Naive B cell (primary cell): ENCODE measurements at regions not wholly inside any gene's neighbourhood (a gene's known extent, or its start where the extent isn't known, plus 50 kb on each side); places are given as distances from the start of the nearest gene placed in this dataset.

ENCODE experiments used
- ATAC-seq, 2 donors: fragments of 150-1000 bp; cut with Tn5 transposase; 2 replicates each; pipeline ENCODE4 v1.10.0; 2021; ENCODE audit warnings: low read depth in 2 of 2, mild to moderate bottlenecking in 2 of 2, moderate library complexity in 2 of 2
- DNase-seq: peaks from one replicate; pipeline ENCODE4 v3.0.0; 2022
- H3K27ac Mint-ChIP-seq, 6 donors: one replicate each; pipeline ENCODE4 v1.8.0; 2020 to 2022; ENCODE audit warnings: mild to moderate bottlenecking in 6 of 6, mixed read lengths in 6 of 6, moderate library complexity in 5 of 6, inconsistent platforms in 2 of 6
- H3K27me3 Mint-ChIP-seq, 3 donors: one replicate each; pipeline ENCODE4 v1.8.0; 2021 to 2022; ENCODE audit warnings: mixed read lengths in 3 of 3, mild to moderate bottlenecking in 1 of 3
- H3K36me3 Mint-ChIP-seq, 2 donors: one replicate each; pipeline ENCODE4 v1.8.0; 2020 to 2022; ENCODE audit warnings: mixed read lengths in 2 of 2, inconsistent platforms in 1 of 2, mild to moderate bottlenecking in 1 of 2
- H3K4me1 Mint-ChIP-seq, 3 donors: one replicate each; pipeline ENCODE4 v1.8.0; 2020 to 2022; ENCODE audit warnings: mixed read lengths in 3 of 3, inconsistent platforms in 1 of 3, mild to moderate bottlenecking in 1 of 3, moderate library complexity in 1 of 3
- H3K4me3 Mint-ChIP-seq, 8 donors: one replicate each; pipeline ENCODE4 v1.8.0; 2020 to 2022; ENCODE audit warnings: mild to moderate bottlenecking in 8 of 8, mixed read lengths in 8 of 8, moderate library complexity in 8 of 8, inconsistent platforms in 2 of 8
- H3K9me3 Mint-ChIP-seq, 7 donors: one replicate each; pipeline ENCODE4 v1.8.0; 2020 to 2022; ENCODE audit warnings: mixed read lengths in 7 of 7, mild to moderate bottlenecking in 5 of 7, inconsistent platforms in 2 of 7, moderate library complexity in 1 of 7

GRCh38 chr18:28854964-28855363 is 678.0 kb upstream of the CDH2 start:
- H3K27ac Mint-ChIP-seq: no peak overlapping the region
- no peaks in the 10 kb centered on the region for H3K27me3 Mint-ChIP-seq
- DNase-seq (no peak), ATAC-seq (no peak)
- H3K4me3 Mint-ChIP-seq: no peak overlapping the region
- H3K4me1 Mint-ChIP-seq: no peaks in the 10 kb centered on the region
- H3K36me3 Mint-ChIP-seq: no peaks in the 10 kb centered on the region
- H3K9me3 Mint-ChIP-seq: peaks cover 0 to 9% (median under 1%) of the 10 kb centered on the region in 7 donors

- H3K9me3 Mint-ChIP-seq: peaks cover 0 to 13% (median 4%) of the 10 kb centered on the region in 7 donors
- H3K27ac Mint-ChIP-seq: no peak overlapping the region
- no peak overlapping the region for H3K4me3 Mint-ChIP-seq
- no peaks in the 10 kb centered on the region for H3K36me3 Mint-ChIP-seq
- no peak for DNase-seq
- no peaks in the 10 kb centered on the region for H3K4me1 Mint-ChIP-seq
- no peak for ATAC-seq
- H3K27me3 Mint-ChIP-seq: no peaks in the 10 kb centered on the region
These were observed 670.0 kb upstream of the CDH2 start for GRCh38 chr18:28846958-28847357.

- DNase-seq: no peak
- no peak for ATAC-seq
- H3K27ac Mint-ChIP-seq: no peak overlapping the region
- no peaks in the 10 kb centered on the region for H3K36me3 Mint-ChIP-seq
- H3K4me3 Mint-ChIP-seq: no peak overlapping the region
- H3K9me3 Mint-ChIP-seq: peaks cover 0 to 5% (median 2%) of the 10 kb centered on the region in 7 donors
- no peaks in the 10 kb centered on the region for H3K27me3 Mint-ChIP-seq
- H3K4me1 Mint-ChIP-seq: no peaks in the 10 kb centered on the region
These were observed 660.2 kb upstream of the CDH2 start for GRCh38 chr18:28837100-28837499.

GRCh38 chr18:28834889-28835288 is 658.0 kb upstream of the CDH2 start:
- Mint-ChIP-seq H3K4me3 (no peak overlapping the region), H3K27me3 (no peaks in the 10 kb centered on the region), H3K4me1 (no peaks in the 10 kb centered on the region), H3K9me3 (peaks cover 0 to 5% (median 2%) of the 10 kb centered on the region in 7 donors), H3K27ac (no peak overlapping the region), H3K36me3 (no peaks in the 10 kb centered on the region)
- ATAC-seq (no peak), DNase-seq (no peak)

GRCh38 chr18:28831908-28832307 is 655.0 kb upstream of the CDH2 start:
- H3K27ac Mint-ChIP-seq: no peak overlapping the region
- no peak for DNase-seq
- H3K9me3 Mint-ChIP-seq: peaks cover 0 to 4% (median 0%) of the 10 kb centered on the region in 7 donors
- H3K36me3 Mint-ChIP-seq: no peaks in the 10 kb centered on the region
- no peaks in the 10 kb centered on the region for H3K27me3 Mint-ChIP-seq
- no peak for ATAC-seq
- no peak overlapping the region for H3K4me3 Mint-ChIP-seq
- no peaks in the 10 kb centered on the region for H3K4me1 Mint-ChIP-seq

GRCh38 chr18:28831476-28831875 is 654.5 kb upstream of the CDH2 start:
- H3K4me3 Mint-ChIP-seq: no peak overlapping the region
- H3K27ac Mint-ChIP-seq: no peak overlapping the region
- no peaks in the 10 kb centered on the region for H3K4me1 Mint-ChIP-seq
- no peaks in the 10 kb centered on the region for H3K36me3 Mint-ChIP-seq
- H3K9me3 Mint-ChIP-seq: peaks cover 0 to 4% (median 0%) of the 10 kb centered on the region in 7 donors
- ATAC-seq (no peak), DNase-seq (no peak)
- no peaks in the 10 kb centered on the region for H3K27me3 Mint-ChIP-seq

DNA sequence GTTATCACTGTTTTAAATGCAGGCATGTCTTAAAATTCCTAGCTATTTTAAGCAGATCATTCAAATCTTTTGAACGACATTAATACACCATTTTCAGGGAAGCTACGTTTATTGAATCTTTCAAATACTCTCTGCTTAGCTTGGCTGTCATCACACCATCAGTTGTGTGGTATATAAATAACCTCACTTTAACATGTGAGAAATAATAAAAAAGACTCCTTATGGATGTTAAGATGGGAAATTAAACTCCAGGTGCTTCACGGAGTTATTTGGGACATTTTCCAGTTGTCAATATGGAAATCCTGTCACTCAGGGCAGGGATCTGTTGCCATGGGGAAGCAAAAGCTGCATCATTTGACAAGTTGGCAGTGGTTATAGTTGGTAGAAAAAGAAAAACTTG is 649.2 kb upstream of the CDH2 start:
- Mint-ChIP-seq H3K27me3 (no peaks in the 10 kb centered on the region), H3K4me1 (no peaks in the 10 kb centered on the region), H3K9me3 (peaks cover 0 to 14% (median 3%) of the 10 kb centered on the region in 7 donors), H3K27ac (no peak overlapping the region), H3K36me3 (no peaks in the 10 kb centered on the region), H3K4me3 (no peak overlapping the region)
- ATAC-seq (no peak), DNase-seq (no peak)

DNA sequence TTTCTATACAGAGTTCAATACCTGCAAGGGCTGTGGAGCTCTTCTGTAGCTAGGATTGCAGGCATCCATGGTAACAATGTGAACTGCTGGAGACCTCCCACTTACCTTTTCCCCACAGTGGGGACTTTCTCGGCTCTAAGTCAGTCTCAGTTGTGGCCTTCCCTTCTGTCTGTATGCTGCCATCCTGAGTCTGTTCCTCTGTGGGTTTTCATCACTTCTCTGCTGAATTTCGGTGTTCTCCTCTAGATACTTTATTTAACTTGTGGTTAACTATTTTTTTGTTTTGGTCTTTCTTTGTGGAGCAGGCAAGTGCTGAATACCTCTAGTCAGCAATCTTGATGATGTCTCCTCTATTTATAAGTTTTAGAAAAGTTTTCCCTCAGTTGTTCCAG is 647.2 kb upstream of the CDH2 start:
- Mint-ChIP-seq H3K9me3 (peaks cover 0 to 14% (median 0%) of the 10 kb centered on the region in 7 donors), H3K4me1 (no peaks in the 10 kb centered on the region), H3K36me3 (no peaks in the 10 kb centered on the region), H3K27ac (no peak overlapping the region), H3K4me3 (peak overlapping the region in 1 of 8 donors; percentile 9), H3K27me3 (no peaks in the 10 kb centered on the region)
- DNase-seq: no peak
- ATAC-seq: no peak

DNA sequence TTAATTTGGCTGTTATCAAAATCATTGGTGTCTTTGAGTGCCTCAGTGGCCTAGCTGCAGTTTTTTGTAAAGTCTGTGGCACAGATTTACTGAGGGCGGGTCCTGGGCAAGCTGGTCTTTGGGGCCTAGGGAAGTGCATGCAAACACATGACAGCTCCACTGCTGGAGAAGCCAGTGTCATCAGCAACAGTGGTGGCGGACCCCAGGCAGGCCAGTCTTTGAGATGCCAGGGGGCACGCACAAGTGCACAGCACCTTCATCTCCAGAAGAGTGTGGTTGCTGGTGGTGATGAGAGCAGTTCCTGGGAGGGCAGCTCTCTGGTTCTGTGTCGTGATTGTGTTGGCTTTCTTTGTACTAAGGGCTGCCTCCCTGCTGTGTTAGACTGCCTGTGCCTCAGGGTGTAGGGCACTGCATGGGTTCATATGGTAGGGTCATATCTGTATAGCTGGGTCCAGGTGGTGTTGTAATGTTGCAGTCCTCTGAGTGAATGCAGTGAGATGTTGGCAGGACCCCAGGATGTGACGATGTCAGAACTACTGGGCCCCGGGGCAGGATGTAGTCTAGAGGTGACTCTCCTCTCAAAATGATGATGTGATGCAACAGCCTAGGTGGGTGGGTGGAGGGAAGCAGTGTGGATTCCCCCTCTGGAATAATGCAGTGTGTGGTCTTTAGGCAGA is 646.7 kb upstream of the CDH2 start:
- no peak overlapping the region for H3K4me3 Mint-ChIP-seq
- H3K9me3 Mint-ChIP-seq: peaks cover 0 to 14% (median 0%) of the 10 kb centered on the region in 7 donors
- no peaks in the 10 kb centered on the region for H3K4me1 Mint-ChIP-seq
- H3K27ac Mint-ChIP-seq: peak overlapping the region in 1 of 6 donors; percentile 54
- ATAC-seq (no peak), DNase-seq (no peak)
- H3K27me3 Mint-ChIP-seq: no peaks in the 10 kb centered on the region
- no peaks in the 10 kb centered on the region for H3K36me3 Mint-ChIP-seq

DNA sequence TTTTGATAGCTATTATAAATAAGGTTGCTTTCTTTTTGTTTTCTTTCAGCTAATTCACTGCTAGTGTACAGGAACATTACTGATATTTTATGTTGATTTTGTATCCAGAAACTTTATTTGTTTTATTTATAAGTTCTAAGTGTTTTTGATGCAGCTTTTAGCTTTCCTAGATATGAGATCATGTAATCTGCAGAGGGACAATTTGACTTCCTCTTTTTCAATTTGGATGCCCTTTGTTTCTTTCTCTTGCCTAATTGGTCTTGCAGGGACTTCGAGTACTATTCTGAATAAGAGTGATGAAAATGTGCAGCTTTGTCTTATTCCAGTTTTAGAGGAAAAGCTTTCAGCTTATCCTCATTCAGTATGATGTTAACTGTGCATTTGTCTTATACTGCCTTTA is 643.4 kb upstream of the CDH2 start:
- ATAC-seq (no peak), DNase-seq (no peak)
- Mint-ChIP-seq H3K9me3 (peaks cover 0 to 14% (median 0%) of the 10 kb centered on the region in 7 donors), H3K4me3 (no peak overlapping the region), H3K27ac (no peak overlapping the region), H3K4me1 (no peaks in the 10 kb centered on the region), H3K36me3 (no peaks in the 10 kb centered on the region), H3K27me3 (no peaks in the 10 kb centered on the region)

DNA sequence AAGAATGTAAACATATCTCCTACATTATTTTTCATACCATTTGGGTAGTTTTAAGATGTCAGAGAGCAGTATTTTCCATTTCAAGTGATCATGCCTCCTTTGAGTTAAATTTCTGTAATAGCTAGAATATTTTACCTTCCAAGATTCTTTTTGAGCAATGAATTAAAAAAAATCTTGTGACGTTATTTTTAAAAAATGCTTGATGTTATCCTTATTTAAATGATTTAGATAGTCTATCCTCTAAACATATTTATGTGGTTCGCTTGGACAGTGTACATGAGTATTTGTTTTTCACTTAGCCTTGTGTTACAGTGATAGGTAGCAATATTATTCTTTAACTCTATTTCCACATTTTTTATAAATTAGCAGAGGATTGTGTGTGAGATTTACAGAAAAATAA is 639.2 kb upstream of the CDH2 start:
- Mint-ChIP-seq H3K4me1 (no peaks in the 10 kb centered on the region), H3K27me3 (no peaks in the 10 kb centered on the region), H3K36me3 (no peaks in the 10 kb centered on the region), H3K9me3 (peaks cover 0 to 2% (median 0%) of the 10 kb centered on the region in 7 donors), H3K4me3 (no peak overlapping the region), H3K27ac (no peak overlapping the region)
- DNase-seq: no peak
- ATAC-seq: no peak

- Mint-ChIP-seq H3K9me3 (peaks cover 0 to 4% (median 1%) of the 10 kb centered on the region in 7 donors), H3K27me3 (no peaks in the 10 kb centered on the region), H3K27ac (no peak overlapping the region), H3K36me3 (no peaks in the 10 kb centered on the region), H3K4me3 (no peak overlapping the region), H3K4me1 (no peaks in the 10 kb centered on the region)
- no peak for ATAC-seq
- no peak for DNase-seq
These were observed 637.4 kb upstream of the CDH2 start for GRCh38 chr18:28814365-28814764.

DNA sequence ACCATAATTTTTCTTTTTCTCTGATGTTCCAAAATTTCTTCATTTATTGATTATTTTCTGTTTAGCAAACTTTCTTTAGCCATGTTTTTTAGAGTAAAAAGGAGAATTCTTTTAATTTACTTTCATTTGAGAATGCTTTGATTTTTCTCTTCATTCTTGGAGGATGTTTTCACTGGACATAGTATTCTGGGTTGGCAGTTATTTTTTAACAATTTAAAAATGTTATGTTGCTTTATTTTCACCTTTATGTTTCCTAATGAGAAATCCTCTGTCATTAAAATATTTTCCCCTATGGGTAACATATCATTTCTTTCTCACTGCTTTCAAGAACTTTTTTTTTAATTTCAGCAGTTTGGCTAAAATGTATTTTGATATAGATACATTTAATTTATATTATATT is 631.4 kb upstream of the CDH2 start:
- DNase-seq: no peak
- no peaks in the 10 kb centered on the region for H3K36me3 Mint-ChIP-seq
- H3K4me3 Mint-ChIP-seq: no peak overlapping the region
- no peaks in the 10 kb centered on the region for H3K27me3 Mint-ChIP-seq
- no peaks in the 10 kb centered on the region for H3K4me1 Mint-ChIP-seq
- H3K27ac Mint-ChIP-seq: no peak overlapping the region
- ATAC-seq: no peak
- H3K9me3 Mint-ChIP-seq: peaks cover 1 to 22% (median 7%) of the 10 kb centered on the region in 7 donors

DNA sequence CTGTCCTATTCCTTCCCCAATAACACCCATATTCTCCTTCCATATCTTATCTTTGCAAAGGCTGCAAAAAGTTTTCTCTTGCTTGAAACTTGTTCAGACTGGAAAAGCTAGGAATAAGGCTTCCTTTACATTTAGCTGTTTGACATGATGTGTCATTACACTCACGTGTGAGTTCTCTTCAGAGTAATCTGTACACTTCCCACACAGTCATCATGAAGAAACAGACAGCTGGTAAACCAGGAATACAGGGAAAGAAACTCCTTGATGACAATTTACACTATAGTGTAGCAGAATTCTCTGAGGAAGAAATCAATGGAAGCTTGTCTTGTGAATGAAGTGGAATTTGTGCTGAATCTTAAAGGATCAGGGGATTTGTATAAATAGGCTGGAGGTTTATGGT is 628.6 kb upstream of the CDH2 start:
- Mint-ChIP-seq H3K27ac (no peak overlapping the region), H3K36me3 (no peaks in the 10 kb centered on the region), H3K9me3 (peaks cover 4 to 25% (median 7%) of the 10 kb centered on the region in 7 donors), H3K4me1 (no peaks in the 10 kb centered on the region), H3K27me3 (no peaks in the 10 kb centered on the region), H3K4me3 (no peak overlapping the region)
- DNase-seq (no peak), ATAC-seq (no peak)
